GM23338 (cell line): ENCODE measurements at regions not wholly inside any gene's neighbourhood (a gene's known extent, or its start where the extent isn't known, plus 50 kb on each side); places are given as distances from the start of the nearest gene placed in this dataset.

ENCODE experiments used
- ATAC-seq: fragments of 200-7000 bp; cut with Tn5 transposase; 3 replicates; pipeline ENCODE4 v1.9.1; 2020
- DNase-seq: peaks from one replicate; pipeline ENCODE4 v3.0.0-alpha.2; 2015; ENCODE audit warnings: low spot score
- H2AFZ ChIP-seq: fragments of 200-600 bp; sonication (generic); 2 replicates; pipeline ENCODE4 v1.8.0; 2016; ENCODE audit warnings: antibody characterized with exemption, mild to moderate bottlenecking, moderate library complexity
- H3F3A ChIP-seq: fragments of 200-600 bp; sonication (generic); replicated peaks from 2 replicates; pipeline ENCODE4 v1.8.0; 2017; ENCODE audit warnings: antibody characterized with exemption, mixed run types, low read depth
- H3K27ac ChIP-seq: fragments of 200-600 bp; sonication (generic); 2 replicates; pipeline ENCODE4 v1.6.1; 2016; ENCODE audit warnings: low read depth
- H3K27me3 ChIP-seq: fragments of 200-600 bp; sonication (generic); 2 replicates; pipeline ENCODE4 v1.8.0; 2016; ENCODE audit warnings: mild to moderate bottlenecking, mixed run types, moderate library complexity; ENCODE audit not compliant: insufficient read depth
- H3K36me3 ChIP-seq: fragments of 200-600 bp; sonication (generic); 2 replicates; pipeline ENCODE4 v1.8.0; 2016; ENCODE audit warnings: mild to moderate bottlenecking; ENCODE audit not compliant: insufficient read depth
- H3K4me1 ChIP-seq: fragments of 200-600 bp; sonication (generic); 2 replicates; pipeline ENCODE4 v1.8.0; 2016; ENCODE audit warnings: mild to moderate bottlenecking, moderate library complexity; ENCODE audit not compliant: insufficient read depth
- H3K4me2 ChIP-seq: fragments of 200-600 bp; sonication (generic); 2 replicates; pipeline ENCODE4 v1.7.1; 2017; ENCODE audit warnings: mixed run types
- H3K4me3 ChIP-seq: fragments of 200-600 bp; sonication (generic); 2 replicates; pipeline ENCODE4 v1.6.1; 2016; ENCODE audit warnings: mixed run types
- H3K79me2 ChIP-seq: fragments of 200-600 bp; sonication (generic); replicated peaks from 2 replicates; pipeline ENCODE4 v1.8.0; 2017; ENCODE audit warnings: mild to moderate bottlenecking; ENCODE audit not compliant: insufficient read depth
- H3K9me2 ChIP-seq: fragments of 200-600 bp; sonication (generic); 2 replicates; pipeline ENCODE4 v1.8.0; 2017; ENCODE audit not compliant: insufficient read depth
- H4K20me1 ChIP-seq: fragments of 200-600 bp; sonication (generic); replicated peaks from 2 replicates; pipeline ENCODE4 v1.8.0; 2017; ENCODE audit warnings: mild to moderate bottlenecking; ENCODE audit not compliant: insufficient read depth
- H3K27ac Mint-ChIP-seq: 2 replicates; pipeline ENCODE4 v1.8.0; 2020; ENCODE audit warnings: inconsistent platforms, mild to moderate bottlenecking, moderate library complexity, mixed read lengths
- H3K27me3 Mint-ChIP-seq: 3 replicates; pipeline ENCODE4 v1.8.0; 2022; ENCODE audit warnings: low read depth, mild to moderate bottlenecking, moderate library complexity, mixed read lengths, inconsistent platforms; ENCODE audit not compliant: insufficient read depth, poor library complexity
- H3K36me3 Mint-ChIP-seq: 3 replicates; pipeline ENCODE4 v1.8.0; 2021; ENCODE audit warnings: low read depth, mild to moderate bottlenecking, inconsistent platforms, moderate library complexity, mixed read lengths
- H3K4me1 Mint-ChIP-seq: 3 replicates; pipeline ENCODE4 v1.8.0; 2020; ENCODE audit warnings: mild to moderate bottlenecking, inconsistent platforms, mixed read lengths
- H3K4me3 Mint-ChIP-seq: 3 replicates; pipeline ENCODE4 v1.8.0; 2021; ENCODE audit warnings: moderate library complexity, mild to moderate bottlenecking, inconsistent platforms, mixed read lengths
- H3K9me3 Mint-ChIP-seq: 3 replicates; pipeline ENCODE4 v1.8.0; 2020; ENCODE audit warnings: moderate library complexity, mild to moderate bottlenecking, inconsistent platforms, mixed read lengths
- EZH2phosphoT487 ChIP-seq: fragments of 200-600 bp; sonication (generic); IDR thresholded peaks from one replicate; pipeline ENCODE4 v1.8.1; 2018; ENCODE audit warnings: antibody characterized with exemption; ENCODE audit not compliant: unreplicated experiment
- JUNB ChIP-seq: IDR thresholded peaks from one replicate; pipeline ENCODE4 v1.6.1; 2016; ENCODE audit warnings: antibody characterized with exemption; ENCODE audit not compliant: unreplicated experiment
- NANOG ChIP-seq: IDR thresholded peaks from 2 replicates; pipeline ENCODE4 v1.6.1; 2016; ENCODE audit warnings: antibody characterized with exemption, borderline replicate concordance
- STAT1 ChIP-seq: IDR thresholded peaks from one replicate; pipeline ENCODE4 v1.6.1; 2016; ENCODE audit warnings: antibody characterized with exemption; ENCODE audit not compliant: unreplicated experiment
- ZNF114 ChIP-seq: fragments of 250-450 bp; sonication (Bioruptor Pico); IDR thresholded peaks from 2 replicates; pipeline ENCODE4 v1.5.0; 2020; ENCODE audit warnings: mild to moderate bottlenecking, moderate library complexity
- ZNF331 ChIP-seq: fragments of 250-450 bp; sonication (Bioruptor Pico); IDR thresholded peaks from 2 replicates; pipeline ENCODE4 v1.5.0; 2020; ENCODE audit warnings: low read depth, mild to moderate bottlenecking, moderate library complexity
- TF ChIP-seq, protein P1 (sequence below): IDR thresholded peaks from one replicate; pipeline ENCODE4 v1.6.1; 2018; ENCODE audit warnings: antibody characterized with exemption; ENCODE audit not compliant: unreplicated experiment

- Mint-ChIP-seq H3K27ac (no peak overlapping the region), H3K9me3 (no peaks in the 10 kb centered on the region), H3K4me1 (no peaks in the 10 kb centered on the region), H3K4me3 (no peak overlapping the region), H3K27me3 (peaks cover 2% of the 10 kb centered on the region), H3K36me3 (no peaks in the 10 kb centered on the region)
- Histone ChIP-seq H4K20me1 (no peaks in the 10 kb centered on the region), H3K36me3 (no peaks in the 10 kb centered on the region), H3K4me2 (no peak overlapping the region), H3K4me1 (no peaks in the 10 kb centered on the region), H3K27ac (no peak overlapping the region), H3K79me2 (no peaks in the 10 kb centered on the region), H2AFZ (no peak overlapping the region), H3K4me3 (no peak overlapping the region), H3F3A (no peaks in the 10 kb centered on the region), H3K9me2 (no peaks in the 10 kb centered on the region), H3K27me3 (no peaks in the 10 kb centered on the region)
- ATAC-seq (no peak), DNase-seq (no peak)
- TF ChIP-seq STAT1 (no peak), EZH2phosphoT487 (no peak), ZNF114 (CRISPR knock-in tag) (no peak), ZNF331 (CRISPR knock-in tag) (no peak)
- TF ChIP-seq, protein P1, sequence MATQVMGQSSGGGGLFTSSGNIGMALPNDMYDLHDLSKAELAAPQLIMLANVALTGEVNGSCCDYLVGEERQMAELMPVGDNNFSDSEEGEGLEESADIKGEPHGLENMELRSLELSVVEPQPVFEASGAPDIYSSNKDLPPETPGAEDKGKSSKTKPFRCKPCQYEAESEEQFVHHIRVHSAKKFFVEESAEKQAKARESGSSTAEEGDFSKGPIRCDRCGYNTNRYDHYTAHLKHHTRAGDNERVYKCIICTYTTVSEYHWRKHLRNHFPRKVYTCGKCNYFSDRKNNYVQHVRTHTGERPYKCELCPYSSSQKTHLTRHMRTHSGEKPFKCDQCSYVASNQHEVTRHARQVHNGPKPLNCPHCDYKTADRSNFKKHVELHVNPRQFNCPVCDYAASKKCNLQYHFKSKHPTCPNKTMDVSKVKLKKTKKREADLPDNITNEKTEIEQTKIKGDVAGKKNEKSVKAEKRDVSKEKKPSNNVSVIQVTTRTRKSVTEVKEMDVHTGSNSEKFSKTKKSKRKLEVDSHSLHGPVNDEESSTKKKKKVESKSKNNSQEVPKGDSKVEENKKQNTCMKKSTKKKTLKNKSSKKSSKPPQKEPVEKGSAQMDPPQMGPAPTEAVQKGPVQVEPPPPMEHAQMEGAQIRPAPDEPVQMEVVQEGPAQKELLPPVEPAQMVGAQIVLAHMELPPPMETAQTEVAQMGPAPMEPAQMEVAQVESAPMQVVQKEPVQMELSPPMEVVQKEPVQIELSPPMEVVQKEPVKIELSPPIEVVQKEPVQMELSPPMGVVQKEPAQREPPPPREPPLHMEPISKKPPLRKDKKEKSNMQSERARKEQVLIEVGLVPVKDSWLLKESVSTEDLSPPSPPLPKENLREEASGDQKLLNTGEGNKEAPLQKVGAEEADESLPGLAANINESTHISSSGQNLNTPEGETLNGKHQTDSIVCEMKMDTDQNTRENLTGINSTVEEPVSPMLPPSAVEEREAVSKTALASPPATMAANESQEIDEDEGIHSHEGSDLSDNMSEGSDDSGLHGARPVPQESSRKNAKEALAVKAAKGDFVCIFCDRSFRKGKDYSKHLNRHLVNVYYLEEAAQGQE: no peak
These were observed 140.8 kb upstream of the TSC22D2 start for GRCh38 chr3:150267288-150267687.

- H3K27me3 Mint-ChIP-seq: peaks cover 2% of the 10 kb centered on the region
- no peak for DNase-seq
- Histone ChIP-seq H3K4me1 (no peaks in the 10 kb centered on the region), H3K79me2 (no peaks in the 10 kb centered on the region), H3K4me3 (no peak overlapping the region), H3F3A (no peaks in the 10 kb centered on the region), H3K9me2 (no peaks in the 10 kb centered on the region), H3K27ac (no peak overlapping the region), H3K36me3 (no peaks in the 10 kb centered on the region), H2AFZ (no peak overlapping the region), H3K4me2 (no peak overlapping the region), H4K20me1 (no peaks in the 10 kb centered on the region), H3K27me3 (no peaks in the 10 kb centered on the region)
- H3K36me3 Mint-ChIP-seq: no peaks in the 10 kb centered on the region
- H3K4me3 Mint-ChIP-seq: no peak overlapping the region
- no peak for ATAC-seq
- H3K4me1 Mint-ChIP-seq: no peaks in the 10 kb centered on the region
- TF ChIP-seq ZNF114 (CRISPR knock-in tag) (no peak), NANOG (no peak), JUNB (no peak), EZH2phosphoT487 (no peak), STAT1 (no peak)
- TF ChIP-seq, protein P1: no peak
- H3K9me3 Mint-ChIP-seq: no peaks in the 10 kb centered on the region
- no peak overlapping the region for H3K27ac Mint-ChIP-seq
These were observed 142.8 kb upstream of the TSC22D2 start for GRCh38 chr3:150265305-150265704.
